NB4 (cell line): ENCODE measurements at regions not wholly inside any gene's neighbourhood (a gene's known extent, or its start where the extent isn't known, plus 50 kb on each side); places are given as distances from the start of the nearest gene placed in this dataset.

Experiments
- DNase-seq: peaks from one replicate; pipeline ENCODE4 v3.0.0; 2010; ENCODE audit warnings: low read depth
- H3K4me3 ChIP-seq: one replicate; pipeline ENCODE4 v1.5.1; 2011; ENCODE audit warnings: mild to moderate bottlenecking, low read depth, low read length, moderate library complexity
- MYC ChIP-seq: IDR thresholded peaks from 2 replicates; pipeline ENCODE4 v1.6.1; 2011; ENCODE audit warnings: low read depth, low read length
- POLR2A ChIP-seq: IDR thresholded peaks from 2 replicates; pipeline ENCODE4 v1.6.1; 2011; ENCODE audit warnings: mild to moderate bottlenecking; ENCODE audit not compliant: insufficient read length; ENCODE audit errors: extremely low read depth
- TF ChIP-seq, protein P1 (sequence below): IDR thresholded peaks from 2 replicates; pipeline ENCODE4 v1.6.1; 2011; ENCODE audit warnings: low read depth, low read length
- TF ChIP-seq, protein P2 (sequence below): IDR thresholded peaks from one replicate; pipeline ENCODE4 v1.5.1; 2012; ENCODE audit warnings: low read depth, low read length

DNA sequence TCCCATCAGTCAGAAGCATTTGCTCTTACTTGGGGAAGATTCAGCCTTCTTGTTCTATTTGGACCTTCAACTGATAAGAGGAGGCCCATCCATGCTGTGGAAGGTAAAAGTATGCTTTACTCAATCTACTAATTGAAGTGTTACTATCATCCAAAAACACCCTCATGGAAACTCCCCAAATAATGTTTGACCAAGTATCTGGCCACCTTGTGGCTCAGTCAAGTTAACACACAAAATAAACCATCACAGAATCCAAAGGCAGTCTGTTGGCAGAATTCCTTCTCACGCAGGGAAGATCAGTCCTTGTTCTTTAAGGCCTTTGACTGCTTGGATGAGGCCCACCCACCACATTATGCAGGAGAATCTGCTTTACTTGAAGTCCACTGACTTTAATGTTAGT lies 531.2 kb upstream of the SMIM21 start:
- no peak overlapping the region for H3K4me3 ChIP-seq
- no peak for DNase-seq
- TF ChIP-seq MYC: no peak
- TF ChIP-seq, protein P1, sequence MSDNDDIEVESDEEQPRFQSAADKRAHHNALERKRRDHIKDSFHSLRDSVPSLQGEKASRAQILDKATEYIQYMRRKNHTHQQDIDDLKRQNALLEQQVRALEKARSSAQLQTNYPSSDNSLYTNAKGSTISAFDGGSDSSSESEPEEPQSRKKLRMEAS: no peak
- TF ChIP-seq POLR2A: no peak
- TF ChIP-seq, protein P2, sequence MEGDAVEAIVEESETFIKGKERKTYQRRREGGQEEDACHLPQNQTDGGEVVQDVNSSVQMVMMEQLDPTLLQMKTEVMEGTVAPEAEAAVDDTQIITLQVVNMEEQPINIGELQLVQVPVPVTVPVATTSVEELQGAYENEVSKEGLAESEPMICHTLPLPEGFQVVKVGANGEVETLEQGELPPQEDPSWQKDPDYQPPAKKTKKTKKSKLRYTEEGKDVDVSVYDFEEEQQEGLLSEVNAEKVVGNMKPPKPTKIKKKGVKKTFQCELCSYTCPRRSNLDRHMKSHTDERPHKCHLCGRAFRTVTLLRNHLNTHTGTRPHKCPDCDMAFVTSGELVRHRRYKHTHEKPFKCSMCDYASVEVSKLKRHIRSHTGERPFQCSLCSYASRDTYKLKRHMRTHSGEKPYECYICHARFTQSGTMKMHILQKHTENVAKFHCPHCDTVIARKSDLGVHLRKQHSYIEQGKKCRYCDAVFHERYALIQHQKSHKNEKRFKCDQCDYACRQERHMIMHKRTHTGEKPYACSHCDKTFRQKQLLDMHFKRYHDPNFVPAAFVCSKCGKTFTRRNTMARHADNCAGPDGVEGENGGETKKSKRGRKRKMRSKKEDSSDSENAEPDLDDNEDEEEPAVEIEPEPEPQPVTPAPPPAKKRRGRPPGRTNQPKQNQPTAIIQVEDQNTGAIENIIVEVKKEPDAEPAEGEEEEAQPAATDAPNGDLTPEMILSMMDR: no peak

DNA sequence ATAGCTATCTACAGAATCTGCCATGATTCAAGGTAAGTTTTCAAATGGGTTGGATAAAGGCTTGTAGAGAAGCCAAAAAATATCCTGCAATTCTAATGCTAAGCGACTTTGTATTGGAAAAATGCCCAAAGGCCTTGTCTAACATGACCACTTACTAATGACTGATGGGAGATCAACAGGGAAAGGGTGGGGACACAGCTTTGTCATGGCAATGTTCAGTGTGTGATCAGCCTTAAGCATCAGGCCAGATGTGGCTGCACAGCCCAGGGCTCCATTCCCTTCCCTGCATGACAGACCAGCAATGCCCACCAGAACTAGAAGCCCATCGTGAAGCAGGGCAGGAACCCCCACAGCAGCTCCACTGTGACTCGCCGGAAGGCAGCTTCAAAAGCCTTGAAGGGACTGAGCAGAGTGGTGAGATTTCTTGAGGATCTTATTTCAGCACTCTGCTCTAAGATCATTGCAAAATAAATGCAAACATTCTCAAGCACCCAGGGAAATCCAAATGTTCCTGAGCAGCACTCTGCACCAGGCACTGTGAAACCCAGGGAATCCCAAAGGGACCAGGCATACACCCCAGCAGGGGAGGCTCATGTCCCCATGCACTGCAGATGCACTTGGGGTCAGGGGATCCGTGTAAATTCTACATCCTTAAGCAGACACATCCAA lies 517.9 kb upstream of the SMIM21 start:
- DNase-seq: no peak
- no peak overlapping the region for H3K4me3 ChIP-seq
- TF ChIP-seq, protein P1: no peak
- TF ChIP-seq, protein P2: no peak
- TF ChIP-seq POLR2A (no peak), MYC (no peak)

DNA sequence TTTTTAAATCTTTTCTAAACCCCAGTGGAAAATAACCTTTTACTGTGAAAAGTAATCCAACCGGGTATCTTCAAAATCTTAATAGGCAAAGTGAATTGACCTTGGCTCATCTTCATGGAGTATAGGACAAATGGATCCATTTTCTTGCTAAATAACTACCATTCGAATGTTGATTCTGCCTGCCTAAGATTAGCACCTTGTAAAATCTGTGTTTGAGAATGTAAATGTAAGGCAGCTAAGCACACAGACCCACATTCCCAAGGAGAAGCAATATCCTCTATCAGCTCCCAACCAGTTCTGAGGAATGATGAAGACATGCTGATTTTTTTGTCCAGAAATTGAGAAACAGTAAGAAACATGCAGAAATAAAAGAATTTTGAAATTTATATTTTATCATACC lies 509.8 kb upstream of the SMIM21 start:
- H3K4me3 ChIP-seq: no peak overlapping the region
- no peak for DNase-seq
- no peak for TF ChIP-seq POLR2A
- TF ChIP-seq, protein P1: no peak
- TF ChIP-seq, protein P2: no peak

DNA sequence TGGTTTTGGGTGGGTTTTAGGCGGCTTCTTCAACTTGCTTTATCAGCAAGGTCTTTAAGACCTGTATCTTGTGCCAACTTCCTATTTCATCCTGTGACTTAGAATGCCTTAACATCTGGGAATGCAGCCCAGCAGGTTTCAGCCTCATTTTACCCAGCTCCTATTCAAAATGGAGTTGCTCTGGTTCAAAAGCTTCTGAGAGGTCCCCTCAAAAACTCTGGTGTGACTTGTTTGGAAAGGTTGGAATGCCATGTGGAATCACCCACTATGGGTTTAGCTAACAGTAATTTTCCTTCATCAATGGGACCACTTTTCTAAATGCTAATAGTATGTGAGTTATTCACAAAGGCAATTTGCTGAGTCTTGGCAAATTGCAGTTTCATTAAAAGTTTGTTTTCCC lies 509.4 kb upstream of the SMIM21 start:
- no peak for DNase-seq
- no peak overlapping the region for H3K4me3 ChIP-seq
- TF ChIP-seq, protein P2: no peak
- TF ChIP-seq, protein P1: no peak
- TF ChIP-seq MYC (no peak), POLR2A (no peak)

DNA sequence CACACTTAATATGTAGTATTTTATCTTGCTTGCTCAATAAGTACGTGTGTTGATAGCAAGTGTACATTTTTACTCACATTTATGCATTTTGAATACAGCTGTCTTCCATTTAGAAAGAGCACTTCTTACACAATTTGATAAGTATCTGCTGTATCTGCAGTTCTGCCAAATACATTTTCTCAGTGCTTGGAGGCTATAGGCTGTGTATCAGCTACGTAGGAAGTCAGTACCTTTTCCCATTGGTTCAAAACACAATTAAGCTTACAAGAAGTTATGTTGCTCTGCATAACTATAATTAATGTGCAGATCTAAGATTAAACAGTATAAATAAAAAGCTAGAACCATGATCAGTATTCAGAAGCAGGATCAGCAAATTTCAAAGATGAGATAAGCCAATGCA lies 503.6 kb upstream of the SMIM21 start:
- TF ChIP-seq, protein P1: no peak
- TF ChIP-seq POLR2A (no peak), MYC (no peak)
- no peak for DNase-seq
- no peak overlapping the region for H3K4me3 ChIP-seq

DNA sequence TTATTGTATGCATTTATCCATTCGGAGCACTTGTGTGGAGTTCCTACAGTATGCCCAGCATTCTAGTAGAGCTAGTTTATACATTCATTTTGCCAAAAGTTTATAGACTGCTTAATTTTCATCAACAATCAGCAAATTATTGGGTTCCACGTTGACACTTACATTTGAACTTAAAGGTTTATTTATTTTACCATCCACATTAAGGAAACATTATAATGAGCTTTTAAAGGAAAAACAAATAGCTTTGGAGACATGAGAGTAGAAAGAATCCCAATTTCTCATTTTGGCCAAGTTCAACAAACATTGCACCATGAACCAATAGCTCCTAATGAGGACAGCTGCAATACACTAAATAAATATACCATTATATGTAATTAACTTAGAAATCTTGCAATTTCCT lies 501.2 kb upstream of the SMIM21 start:
- no peak overlapping the region for H3K4me3 ChIP-seq
- DNase-seq: no peak
- TF ChIP-seq POLR2A: no peak
- TF ChIP-seq, protein P2: no peak
- no peak for TF ChIP-seq MYC
- TF ChIP-seq, protein P1: no peak
